K562 (cell line): ENCODE measurements at regions not wholly inside any gene's neighbourhood (a gene's known extent, or its start where the extent isn't known, plus 50 kb on each side); places are given as distances from the start of the nearest gene placed in this dataset.

Source experiments
- ATAC-seq: fragments of 200-7000 bp; cut with Tn5 transposase; 3 replicates; pipeline ENCODE4 v1.9.1; 2020; ENCODE audit warnings: moderate library complexity
- BruUV-seq: library from RNA; stranded (reverse); fragments of 400-500 nt; replicated peaks from 2 replicates; lab custom pipeline; 2021; lab: Mats Ljungman, UMichigan
- CTCF ChIA-PET: fragments of 300-600 bp; formaldehyde crosslinking; extraction: SDS; loops from one replicate; lab custom pipeline; 2021; ENCODE audit warnings: low intra/inter-chr PET ratio; lab: Yijun Ruan, JAX
- POLR2A ChIA-PET: fragments of 300-600, 350-650 bp; sonication (Branson Sonifier 250); formaldehyde crosslinking; extraction: SDS; loops from one replicate; lab custom pipeline; 2021; ENCODE audit warnings: antibody characterized with exemption, inconsistent platforms; lab: Yijun Ruan, JAX
- DNase-seq, 4 experiments: peaks; one replicate each; pipeline versions ENCODE4 v3.0.0 to v3.0.0-alpha.2; 2011 to 2018; ENCODE audit warnings: low spot score in 3 of 4, mixed read lengths in 3 of 4; ENCODE audit errors: extremely low read depth in 1 of 4
- FAIRE-seq: peaks from 2 replicates; lab custom pipeline; 2011; peaks lifted over from hg19 to GRCh38; lab: Jason Lieb, UNC
- H2AFZ ChIP-seq: 2 replicates; pipeline ENCODE4 v1.6.0; 2011; ENCODE audit warnings: low read depth, low read length, control low read depth, inconsistent platforms
- H3K27ac ChIP-seq: fragments of 200-600 bp; 3 replicates; pipeline ENCODE4 v1.8.0; 2011; ENCODE audit warnings: low read depth, mild to moderate bottlenecking, control low read depth, inconsistent platforms, low read length, moderate library complexity, mixed read lengths; ENCODE audit errors: extremely low read depth
- H3K27me3 ChIP-seq, 2 experiments: fragments of 300-600 bp in 1 of 2; 2 replicates in 1 of 2; 3 replicates in 1 of 2; pipeline versions ENCODE4 v1.6.0 to v1.8.0; 2011; ENCODE audit warnings: inconsistent platforms in 2 of 2, low read length in 2 of 2, mild to moderate bottlenecking in 1 of 2, mixed read lengths in 1 of 2, moderate library complexity in 1 of 2; ENCODE audit not compliant: control insufficient read depth in 2 of 2, insufficient read depth in 2 of 2
- H3K36me3 ChIP-seq: fragments of 300-600 bp; 3 replicates; pipeline ENCODE4 v1.8.0; 2011; ENCODE audit warnings: mild to moderate bottlenecking, low read length, inconsistent platforms; ENCODE audit not compliant: control insufficient read depth, insufficient read depth
- H3K4me1 ChIP-seq, 2 experiments: fragments of 200-600 bp in 1 of 2; replicated peaks in 1 of 2; 2 replicates in 1 of 2; 3 replicates in 1 of 2; pipeline versions ENCODE4 v1.5.1 to v1.8.0; 2011; ENCODE audit warnings: inconsistent platforms in 2 of 2, low read length in 2 of 2, mild to moderate bottlenecking in 1 of 2, mixed read lengths in 1 of 2, moderate library complexity in 1 of 2; ENCODE audit not compliant: control insufficient read depth in 2 of 2, insufficient read depth in 2 of 2
- H3K4me2 ChIP-seq: 2 replicates; pipeline ENCODE4 v1.6.1; 2011; ENCODE audit warnings: low read length, control low read depth, inconsistent platforms, mixed read lengths; ENCODE audit not compliant: insufficient read depth
- H3K4me3 ChIP-seq: fragments of 200-600 bp; sonication (generic), shearing (Covaris generic); 2 replicates; pipeline ENCODE4 v1.5.1; 2016; ENCODE audit warnings: control low read depth, inconsistent platforms
- H3K79me2 ChIP-seq: fragments of 200-600 bp; 3 replicates; pipeline ENCODE4 v1.8.0; 2011; ENCODE audit warnings: low read length, inconsistent platforms; ENCODE audit not compliant: control insufficient read depth, insufficient read depth
- H3K9ac ChIP-seq, 2 experiments: 2 replicates each; pipeline versions ENCODE4 v1.6.0 to v1.6.1; 2011; ENCODE audit warnings: low read depth in 2 of 2, low read length in 2 of 2, control low read depth in 1 of 2, inconsistent platforms in 1 of 2, mild to moderate bottlenecking in 1 of 2, mixed read lengths in 1 of 2; ENCODE audit not compliant: insufficient read depth in 1 of 2
- H3K9me1 ChIP-seq: one replicate; pipeline ENCODE4 v1.6.0; 2011; ENCODE audit warnings: inconsistent platforms, mild to moderate bottlenecking, low read length, moderate library complexity; ENCODE audit not compliant: control insufficient read depth, insufficient read depth
- H3K9me3 ChIP-seq: replicated peaks from 2 replicates; pipeline ENCODE4 v1.5.1; 2011; ENCODE audit warnings: low read depth, low read length, inconsistent platforms; ENCODE audit not compliant: control insufficient read depth, insufficient read depth
- H4K20me1 ChIP-seq: replicated peaks from 2 replicates; pipeline ENCODE4 v1.6.1; 2011; ENCODE audit warnings: low read length, inconsistent platforms, mixed read lengths; ENCODE audit not compliant: control insufficient read depth, insufficient read depth
- GTF2F1 ChIP-seq: IDR thresholded peaks from 2 replicates; pipeline ENCODE4 v1.6.1; 2011; ENCODE audit warnings: low read depth, low read length, improper control_type of control experiment
- RFX7 ChIP-seq: fragments of 250-450 bp; sonication (Bioruptor Pico); IDR thresholded peaks from 2 replicates; pipeline ENCODE4 v1.5.1; 2021; ENCODE audit warnings: mild to moderate bottlenecking
- SMARCA5 ChIP-seq: fragments of 450-650 bp; IDR thresholded peaks from 2 replicates; pipeline ENCODE4 v1.6.1; 2016
- ZC3H4 ChIP-seq: sonication (generic); formaldehyde crosslinking; IDR thresholded peaks from 2 replicates; pipeline ENCODE4 v1.9.0; 2021; ENCODE audit warnings: missing genetic modification reagents, borderline replicate concordance
- ZNF408 ChIP-seq: fragments of 250-450 bp; sonication (Bioruptor Pico); IDR thresholded peaks from 2 replicates; pipeline ENCODE4 v1.4.0; 2020; ENCODE audit warnings: low read depth, mild to moderate bottlenecking, moderate library complexity
- ZNF77 ChIP-seq: fragments of 250-450 bp; sonication (Bioruptor Pico); IDR thresholded peaks from 2 replicates; pipeline ENCODE4 v1.5.0; 2020
- ZNF780A ChIP-seq: fragments of 250-450 bp; sonication (Bioruptor Pico); IDR thresholded peaks from 2 replicates; pipeline ENCODE4 v1.5.0; 2021; ENCODE audit warnings: mild to moderate bottlenecking
- WGBS: fragments of 100-300 bp; shearing (Covaris generic); methylation state at CpG from one replicate; pipeline ENCODE4 v1.1.6; 2016; ENCODE audit warnings: low coverage, mixed read lengths; ENCODE audit not compliant: insufficient coverage; ENCODE audit errors: missing lambda C conversion rate; 5-methylcytosine and 5-hydroxymethylcytosine counted together
- in situ Hi-C: fragments of 300-500 bp; cut with MboI; formaldehyde crosslinking; loops from 4 replicates; pipeline ENCODE4 v1.15.0; 2018; ENCODE audit warnings: inconsistent platforms, mixed read lengths
- intact Hi-C: fragments of 100-400 bp; cut with micrococcal nuclease; formaldehyde crosslinking; loops from 2 replicates; pipeline ENCODE4 v1.14.2; 2022
- TF ChIP-seq, protein P1 (sequence below), 3 experiments: fragments of 200-800 bp in 1 of 3; fragments of 250-450 bp in 1 of 3; fragments of 450-650 bp in 1 of 3; sonication (Bioruptor Pico) in 1 of 3; sonication (Bioruptor generic) in 1 of 3; formaldehyde crosslinking in 1 of 3; IDR thresholded peaks; 2 replicates each; pipeline versions ENCODE4 v1.6.1 to v1.8.0; 2016 to 2022; ENCODE audit warnings: mild to moderate bottlenecking in 2 of 3, missing genetic modification characterization in 2 of 3, missing compliant biosample characterization in 1 of 3, moderate library complexity in 1 of 3
- TF ChIP-seq, protein P2 (sequence below): fragments of 450-650 bp; IDR thresholded peaks from 2 replicates; pipeline ENCODE4 v1.6.1; 2016; ENCODE audit warnings: low read depth

DNA sequence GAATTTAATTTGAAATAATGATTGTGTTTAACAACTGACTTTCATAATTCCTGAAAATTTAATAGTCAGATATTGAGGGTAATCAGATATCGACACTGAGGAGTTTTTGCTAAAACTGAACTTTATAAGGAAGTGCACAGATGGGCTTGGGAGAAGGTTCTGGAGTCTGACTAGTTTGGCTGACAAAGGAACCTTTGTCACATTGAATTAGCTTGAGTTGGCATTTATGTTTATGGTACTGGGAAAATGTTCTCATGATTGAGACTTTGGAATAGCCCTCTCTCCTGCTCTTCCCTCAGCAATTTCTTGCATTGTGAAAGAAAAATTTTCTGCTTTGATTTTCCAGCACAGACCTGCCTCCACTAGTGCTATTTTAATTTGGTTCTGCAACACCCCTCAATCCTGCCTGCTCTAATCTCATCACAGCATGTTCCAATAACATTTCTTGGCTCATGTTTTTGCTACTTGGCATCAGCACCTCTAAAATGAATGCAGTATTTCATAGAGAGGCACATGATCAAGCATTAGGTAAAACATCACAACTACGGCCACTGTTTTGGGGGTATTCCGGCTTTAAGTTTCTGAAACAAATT, 133.9 kb upstream of the FSHR start (continued):
- TF ChIP-seq RFX7 (CRISPR knock-in tag): no peak

- intact Hi-C loops (no loop called here), in situ Hi-C loops (no loop called here)
- no peak overlapping the region for H3K4me3 ChIP-seq
- no peak overlapping the region for H3K9ac ChIP-seq
- H3K9me1 ChIP-seq: no peaks in the 10 kb centered on the region
- FAIRE-seq (no peak), DNase-seq (no peak), ATAC-seq (no peak)
- no peaks in the 10 kb centered on the region for H4K20me1 ChIP-seq
- no peaks in the 10 kb centered on the region for H3K79me2 ChIP-seq
- ChIA-PET POLR2A (no interaction called here), CTCF (no interaction called here)
- no peaks in the 10 kb centered on the region for H3K27me3 ChIP-seq
- H3K36me3 ChIP-seq: no peaks in the 10 kb centered on the region
- no peak overlapping the region for H2AFZ ChIP-seq
- H3K27ac ChIP-seq: no peak overlapping the region
- H3K9me3 ChIP-seq: no peaks in the 10 kb centered on the region
- H3K4me2 ChIP-seq: no peak overlapping the region
- H3K4me1 ChIP-seq: no peaks in the 10 kb centered on the region
- 0% methylated on average over 3 of the region's 3 CpGs for WGBS
- no TSS peak for BruUV-seq
- TF ChIP-seq SMARCA5 (no peak), ZC3H4 (CRISPR knock-in tag) (no peak), ZNF780A (CRISPR knock-in tag) (no peak), ZNF77 (CRISPR knock-in tag) (no peak), GTF2F1 (no peak), ZNF408 (CRISPR knock-in tag) (no peak)
- TF ChIP-seq, protein P1, sequence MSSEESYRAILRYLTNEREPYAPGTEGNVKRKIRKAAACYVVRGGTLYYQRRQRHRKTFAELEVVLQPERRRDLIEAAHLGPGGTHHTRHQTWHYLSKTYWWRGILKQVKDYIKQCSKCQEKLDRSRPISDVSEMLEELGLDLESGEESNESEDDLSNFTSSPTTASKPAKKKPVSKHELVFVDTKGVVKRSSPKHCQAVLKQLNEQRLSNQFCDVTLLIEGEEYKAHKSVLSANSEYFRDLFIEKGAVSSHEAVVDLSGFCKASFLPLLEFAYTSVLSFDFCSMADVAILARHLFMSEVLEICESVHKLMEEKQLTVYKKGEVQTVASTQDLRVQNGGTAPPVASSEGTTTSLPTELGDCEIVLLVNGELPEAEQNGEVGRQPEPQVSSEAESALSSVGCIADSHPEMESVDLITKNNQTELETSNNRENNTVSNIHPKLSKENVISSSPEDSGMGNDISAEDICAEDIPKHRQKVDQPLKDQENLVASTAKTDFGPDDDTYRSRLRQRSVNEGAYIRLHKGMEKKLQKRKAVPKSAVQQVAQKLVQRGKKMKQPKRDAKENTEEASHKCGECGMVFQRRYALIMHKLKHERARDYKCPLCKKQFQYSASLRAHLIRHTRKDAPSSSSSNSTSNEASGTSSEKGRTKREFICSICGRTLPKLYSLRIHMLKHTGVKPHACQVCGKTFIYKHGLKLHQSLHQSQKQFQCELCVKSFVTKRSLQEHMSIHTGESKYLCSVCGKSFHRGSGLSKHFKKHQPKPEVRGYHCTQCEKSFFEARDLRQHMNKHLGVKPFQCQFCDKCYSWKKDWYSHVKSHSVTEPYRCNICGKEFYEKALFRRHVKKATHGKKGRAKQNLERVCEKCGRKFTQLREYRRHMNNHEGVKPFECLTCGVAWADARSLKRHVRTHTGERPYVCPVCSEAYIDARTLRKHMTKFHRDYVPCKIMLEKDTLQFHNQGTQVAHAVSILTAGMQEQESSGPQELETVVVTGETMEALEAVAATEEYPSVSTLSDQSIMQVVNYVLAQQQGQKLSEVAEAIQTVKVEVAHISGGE (CRISPR knock-in tag; IDR thresholded peaks at IDR 0.05): no peak
- TF ChIP-seq, protein P2, sequence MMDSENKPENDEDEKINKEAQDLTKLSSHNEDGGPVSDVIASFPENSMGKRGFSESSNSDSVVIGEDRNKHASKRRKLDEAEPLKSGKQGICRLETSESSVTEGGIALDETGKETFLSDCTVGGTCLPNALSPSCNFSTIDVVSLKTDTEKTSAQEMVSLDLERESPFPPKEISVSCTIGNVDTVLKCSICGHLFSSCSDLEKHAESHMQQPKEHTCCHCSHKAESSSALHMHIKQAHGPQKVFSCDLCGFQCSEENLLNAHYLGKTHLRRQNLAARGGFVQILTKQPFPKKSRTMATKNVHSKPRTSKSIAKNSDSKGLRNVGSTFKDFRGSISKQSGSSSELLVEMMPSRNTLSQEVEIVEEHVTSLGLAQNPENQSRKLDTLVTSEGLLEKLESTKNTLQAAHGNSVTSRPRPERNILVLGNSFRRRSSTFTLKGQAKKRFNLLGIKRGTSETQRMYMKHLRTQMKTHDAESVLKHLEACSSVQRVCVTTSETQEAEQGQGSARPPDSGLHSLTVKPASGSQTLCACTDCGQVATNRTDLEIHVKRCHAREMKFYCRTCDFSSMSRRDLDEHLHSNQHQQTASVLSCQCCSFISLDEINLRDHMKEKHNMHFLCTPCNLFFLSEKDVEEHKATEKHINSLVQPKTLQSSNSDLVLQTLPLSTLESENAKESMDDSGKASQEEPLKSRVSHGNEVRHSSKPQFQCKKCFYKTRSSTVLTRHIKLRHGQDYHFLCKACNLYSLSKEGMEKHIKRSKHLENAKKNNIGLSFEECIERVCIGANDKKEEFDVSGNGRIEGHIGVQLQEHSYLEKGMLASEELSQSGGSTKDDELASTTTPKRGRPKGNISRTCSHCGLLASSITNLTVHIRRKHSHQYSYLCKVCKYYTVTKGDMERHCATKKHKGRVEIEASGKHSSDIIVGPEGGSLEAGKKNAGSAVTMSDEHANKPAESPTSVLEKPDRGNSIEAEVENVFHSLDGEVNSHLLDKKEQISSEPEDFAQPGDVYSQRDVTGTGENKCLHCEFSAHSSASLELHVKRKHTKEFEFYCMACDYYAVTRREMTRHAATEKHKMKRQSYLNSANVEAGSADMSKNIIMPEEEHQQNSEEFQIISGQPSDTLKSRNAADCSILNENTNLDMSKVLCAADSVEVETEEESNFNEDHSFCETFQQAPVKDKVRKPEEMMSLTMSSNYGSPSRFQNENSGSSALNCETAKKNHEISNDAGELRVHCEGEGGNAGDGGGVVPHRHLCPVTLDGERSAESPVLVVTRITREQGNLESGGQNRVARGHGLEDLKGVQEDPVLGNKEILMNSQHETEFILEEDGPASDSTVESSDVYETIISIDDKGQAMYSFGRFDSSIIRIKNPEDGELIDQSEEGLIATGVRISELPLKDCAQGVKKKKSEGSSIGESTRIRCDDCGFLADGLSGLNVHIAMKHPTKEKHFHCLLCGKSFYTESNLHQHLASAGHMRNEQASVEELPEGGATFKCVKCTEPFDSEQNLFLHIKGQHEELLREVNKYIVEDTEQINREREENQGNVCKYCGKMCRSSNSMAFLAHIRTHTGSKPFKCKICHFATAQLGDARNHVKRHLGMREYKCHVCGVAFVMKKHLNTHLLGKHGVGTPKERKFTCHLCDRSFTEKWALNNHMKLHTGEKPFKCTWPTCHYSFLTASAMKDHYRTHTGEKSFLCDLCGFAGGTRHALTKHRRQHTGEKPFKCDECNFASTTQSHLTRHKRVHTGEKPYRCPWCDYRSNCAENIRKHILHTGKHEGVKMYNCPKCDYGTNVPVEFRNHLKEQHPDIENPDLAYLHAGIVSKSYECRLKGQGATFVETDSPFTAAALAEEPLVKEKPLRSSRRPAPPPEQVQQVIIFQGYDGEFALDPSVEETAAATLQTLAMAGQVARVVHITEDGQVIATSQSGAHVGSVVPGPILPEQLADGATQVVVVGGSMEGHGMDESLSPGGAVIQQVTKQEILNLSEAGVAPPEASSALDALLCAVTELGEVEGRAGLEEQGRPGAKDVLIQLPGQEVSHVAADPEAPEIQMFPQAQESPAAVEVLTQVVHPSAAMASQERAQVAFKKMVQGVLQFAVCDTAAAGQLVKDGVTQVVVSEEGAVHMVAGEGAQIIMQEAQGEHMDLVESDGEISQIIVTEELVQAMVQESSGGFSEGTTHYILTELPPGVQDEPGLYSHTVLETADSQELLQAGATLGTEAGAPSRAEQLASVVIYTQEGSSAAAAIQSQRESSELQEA: no peak
Observed at GRCh38 chr2:49286726-49287125, 132.4 kb upstream of the FSHR start.
